ENCODE measurements at regions not wholly inside any gene's neighbourhood (a gene's known extent, or its start where the extent isn't known, plus 50 kb on each side); places are given as distances from the start of the nearest gene placed in this dataset.
"Not testable (repeated sequence)": the region's sequence is repeated elsewhere in the genome, so short reads cannot be mapped to it uniquely, and the experiment has no call there.

- DNase-seq (ENCODE audit: low read depth in 2 of 2) = not testable (repeated sequence)
Measured at GRCh38 chr1:196366-196765, 255.1 kb downstream of the OR4F29 start.

- peak; percentile 5 to 76 for DNase-seq (ENCODE audit: low read depth in 2 of 2)
Measured at GRCh38 chr1:191296-192049, 260.0 kb downstream of the OR4F29 start.

- DNase-seq (ENCODE audit: low read depth in 2 of 2) = not testable (repeated sequence)
Measured at GRCh38 chr1:190678-191077, 260.8 kb downstream of the OR4F29 start.

GRCh38 chr1:189915-190314 is 261.6 kb downstream of the OR4F29 start:
- DNase-seq (ENCODE audit: low read depth in 2 of 2) = not testable (repeated sequence)

- not testable (repeated sequence) for DNase-seq (ENCODE audit: low read depth in 2 of 2)
Measured at GRCh38 chr1:189270-189669, 262.2 kb downstream of the OR4F29 start.

- not testable (repeated sequence) for DNase-seq (ENCODE audit: low read depth in 2 of 2)
Measured at GRCh38 chr1:187298-187697, 264.2 kb downstream of the OR4F29 start.

- DNase-seq (ENCODE audit: low read depth in 2 of 2) = not testable (repeated sequence)
Measured at GRCh38 chr1:186691-187131, 264.8 kb downstream of the OR4F29 start.

- DNase-seq (ENCODE audit: low read depth in 2 of 2) = not testable (repeated sequence)
Measured at GRCh38 chr1:186223-186622, 265.3 kb downstream of the OR4F29 start.

- DNase-seq (ENCODE audit: low read depth in 2 of 2) = not testable (repeated sequence)
Measured at GRCh38 chr1:185526-185925, 266.0 kb downstream of the OR4F29 start.

- not testable (repeated sequence) for DNase-seq (ENCODE audit: low read depth in 2 of 2)
Measured at GRCh38 chr1:184336-184686, 267.2 kb downstream of the OR4F29 start.

- DNase-seq (ENCODE audit: low read depth in 2 of 2) = not testable (repeated sequence)
Measured at GRCh38 chr1:183620-184335, 267.7 kb downstream of the OR4F29 start.

- DNase-seq (ENCODE audit: low read depth in 2 of 2) = not testable (repeated sequence)
Measured at GRCh38 chr1:183081-183480, 268.4 kb downstream of the OR4F29 start.

GRCh38 chr1:182631-183030 is 268.8 kb downstream of the OR4F29 start:
- DNase-seq (ENCODE audit: low read depth in 2 of 2) = not testable (repeated sequence)

- peak; percentile 69 to 84 for DNase-seq (ENCODE audit: low read depth in 2 of 2)
Measured at GRCh38 chr1:181247-182216, 269.9 kb downstream of the OR4F29 start.

- not testable (repeated sequence) for DNase-seq (ENCODE audit: low read depth in 2 of 2)
Measured at GRCh38 chr1:180749-181205, 270.7 kb downstream of the OR4F29 start.

- DNase-seq (ENCODE audit: low read depth in 2 of 2) = not testable (repeated sequence)
Measured at GRCh38 chr1:138842-139241, 312.6 kb downstream of the OR4F29 start.

GRCh38 chr1:137664-138063 is 313.8 kb downstream of the OR4F29 start:
- not testable (repeated sequence) for DNase-seq (ENCODE audit: low read depth in 2 of 2)

- not testable (repeated sequence) for DNase-seq (ENCODE audit: low read depth in 2 of 2)
Measured at GRCh38 chr1:136344-136932, 315.0 kb downstream of the OR4F29 start.

- DNase-seq (ENCODE audit: low read depth in 2 of 2) = not testable (repeated sequence)
Measured at GRCh38 chr1:134936-135335, 316.5 kb downstream of the OR4F29 start.

- not testable (repeated sequence) for DNase-seq (ENCODE audit: low read depth in 2 of 2)
Measured at GRCh38 chr1:118440-118839, 333.0 kb downstream of the OR4F29 start.

- not testable (repeated sequence) for DNase-seq (ENCODE audit: low read depth in 2 of 2)
Measured at GRCh38 chr1:115534-115933, 335.9 kb downstream of the OR4F29 start.

Measured in lung microvascular endothelial cell (primary cell).